Left kidney (tissue), 1 donor: ENCODE measurements at regions not wholly inside any gene's neighbourhood (a gene's known extent, or its start where the extent isn't known, plus 50 kb on each side); places are given as distances from the start of the nearest gene placed in this dataset.
"Not testable (repeated sequence)": the region's sequence is repeated elsewhere in the genome, so short reads cannot be mapped to it uniquely, and the experiment has no call there.

Experiments
- DNase-seq: peaks from one replicate; pipeline ENCODE4 v3.0.0-alpha.2; 2013

DNA sequence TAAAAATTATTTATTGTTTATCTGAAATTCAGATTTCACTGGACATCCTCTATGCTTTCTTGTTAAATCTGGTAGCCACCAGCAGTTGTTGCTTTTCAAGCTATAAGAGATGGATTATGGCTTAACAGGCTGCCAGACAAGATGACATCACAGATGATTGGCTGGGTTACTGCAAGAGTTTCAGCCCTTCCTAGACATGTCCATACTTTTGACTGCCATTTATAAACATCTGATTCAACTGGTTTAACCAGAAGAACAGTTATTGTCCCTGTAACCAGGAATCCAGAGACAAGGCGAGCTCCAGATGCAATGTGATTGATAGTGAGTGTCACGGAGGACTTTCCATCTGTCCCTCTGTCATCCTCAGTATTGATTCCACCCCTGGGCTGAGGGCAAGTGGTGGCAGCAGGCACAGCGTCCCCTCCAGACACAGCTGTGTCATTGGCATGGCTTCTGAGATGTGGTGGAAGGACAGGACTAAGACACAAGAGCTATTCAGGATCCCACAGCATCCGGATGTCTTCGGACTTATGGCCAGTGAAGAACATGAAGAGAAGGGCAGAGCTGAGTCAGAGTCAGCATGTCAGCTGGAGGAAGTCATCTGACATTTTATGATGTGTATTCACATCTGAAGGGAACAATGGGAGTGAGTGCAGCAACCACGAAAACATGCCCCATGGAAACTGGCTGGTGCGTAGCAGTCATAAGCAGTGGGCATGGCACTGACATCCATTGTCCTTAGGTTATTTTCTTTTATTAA lies 284.5 kb upstream of the CDYL start:
- DNase-seq: no peak

DNA sequence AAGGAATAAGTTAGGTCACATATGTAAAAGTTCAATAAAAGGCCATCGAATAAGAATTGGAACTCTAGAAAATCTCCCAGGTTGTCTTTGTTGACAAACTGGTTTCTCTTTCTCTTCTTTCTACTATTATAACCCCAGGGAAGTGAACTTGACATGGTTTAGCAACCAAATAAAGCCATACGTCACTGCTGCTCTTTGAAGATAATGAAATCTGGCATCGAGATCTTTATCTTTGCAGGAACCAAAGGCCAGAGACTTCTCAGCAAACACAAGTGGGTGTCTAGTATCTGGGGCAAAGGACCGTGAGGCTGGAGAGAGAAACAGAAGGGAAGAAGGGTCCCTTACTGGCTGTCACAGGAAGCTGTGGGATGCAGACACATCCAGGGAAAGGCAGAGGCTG lies 286.7 kb upstream of the CDYL start:
- DNase-seq: no peak

- no peak for DNase-seq
These were observed 287.8 kb upstream of the CDYL start for GRCh38 chr6:4488389-4488788.

GRCh38 chr6:4487538-4487937 lies 288.7 kb upstream of the CDYL start:
- DNase-seq: no peak

DNA sequence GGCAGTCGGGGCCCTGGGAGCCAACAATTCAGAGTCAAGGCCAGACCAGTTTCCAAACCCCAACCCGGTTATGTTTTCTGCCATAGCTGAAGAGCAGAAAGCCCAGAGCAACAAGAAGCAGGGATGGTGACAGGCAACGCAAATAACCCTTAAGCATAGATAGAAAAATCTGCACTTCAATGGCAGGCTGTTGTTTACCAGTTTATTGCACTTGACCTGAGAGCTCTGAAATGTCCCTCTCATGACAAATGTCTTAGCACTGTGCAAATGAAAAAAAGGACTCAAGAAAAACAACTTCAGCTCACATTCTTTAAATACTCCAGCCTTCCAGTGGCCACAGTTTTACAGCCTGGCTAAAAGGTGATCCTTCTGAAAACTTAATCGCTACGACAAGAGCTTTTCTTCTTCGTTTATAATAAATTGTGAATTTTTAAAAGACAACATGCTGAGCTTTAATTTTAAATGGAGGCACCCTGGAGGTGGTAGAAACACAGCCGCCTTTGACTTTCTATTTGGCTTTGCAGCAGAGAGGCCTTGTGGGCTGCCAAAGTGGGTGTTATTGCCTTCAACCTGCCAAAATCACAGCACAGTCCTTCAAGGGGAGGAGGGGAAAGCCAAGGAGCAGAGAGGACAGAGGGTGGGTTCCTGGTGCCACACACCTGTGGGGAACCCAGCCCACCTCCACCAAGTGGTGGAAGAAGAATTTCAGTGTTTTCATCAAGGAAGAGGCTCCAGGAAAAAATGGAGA lies 289.5 kb upstream of the CDYL start:
- DNase-seq: peak; percentile 19

GRCh38 chr6:4485735-4486134 lies 290.5 kb upstream of the CDYL start:
- DNase-seq: no peak

GRCh38 chr6:4482461-4482860 lies 293.7 kb upstream of the CDYL start:
- no peak for DNase-seq

GRCh38 chr6:4480788-4481735 lies 295.1 kb upstream of the CDYL start:
- DNase-seq: no peak

- DNase-seq: no peak
These were observed 298.1 kb upstream of the CDYL start for GRCh38 chr6:4478098-4478497.

DNA sequence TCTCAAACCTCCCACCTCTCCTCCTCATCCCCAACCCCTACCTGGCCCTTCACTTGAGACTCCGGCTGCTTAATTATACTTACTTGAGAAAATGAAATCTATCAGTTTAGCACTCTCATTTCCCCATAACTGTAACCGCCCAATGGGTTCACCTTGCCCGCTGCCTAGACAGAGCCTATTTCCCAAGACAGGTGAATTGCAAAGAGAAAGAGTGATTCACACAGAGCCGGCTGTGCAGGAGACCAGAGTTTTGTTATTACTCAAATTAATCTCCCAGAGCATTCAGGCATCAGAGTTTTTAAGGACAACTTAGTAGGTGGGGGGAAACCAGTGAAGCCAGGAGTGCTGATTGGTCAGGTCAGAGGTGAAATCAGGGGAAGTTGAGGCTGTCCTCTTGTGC lies 301.4 kb upstream of the CDYL start:
- DNase-seq: no peak

DNA sequence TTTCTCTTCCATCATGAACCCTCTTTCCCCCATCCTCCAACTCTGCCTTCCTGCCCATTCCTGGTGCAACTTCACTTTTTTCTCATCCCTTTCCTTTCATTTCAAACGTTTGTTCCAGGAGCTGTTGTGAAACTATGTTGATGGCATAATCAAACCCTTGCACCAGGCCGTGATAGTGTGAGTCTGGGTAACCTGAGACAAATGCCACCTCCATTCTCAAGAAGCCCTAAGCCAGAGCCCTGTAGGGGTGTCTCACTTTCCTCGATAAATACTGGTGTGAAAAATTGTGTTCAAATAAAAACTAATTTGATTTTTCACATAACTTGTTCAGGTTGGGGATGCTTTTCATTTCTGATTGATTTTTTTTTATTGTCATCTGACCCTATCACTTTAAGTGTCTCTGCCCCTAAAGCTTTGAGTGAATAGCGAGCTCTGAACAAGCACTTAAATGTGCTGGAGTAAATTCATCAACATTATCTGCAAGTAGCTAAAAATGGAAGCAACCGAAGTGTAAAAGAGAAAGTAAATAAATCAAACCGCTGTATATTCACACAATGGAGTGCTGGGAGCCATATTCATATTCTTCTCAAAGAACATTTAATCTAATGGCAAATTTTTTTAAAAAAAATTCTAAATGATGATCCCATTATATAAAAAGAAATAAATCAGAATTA lies 303.1 kb upstream of the CDYL start:
- no peak for DNase-seq

GRCh38 chr6:4472222-4472621 lies 304.0 kb upstream of the CDYL start:
- no peak for DNase-seq

DNA sequence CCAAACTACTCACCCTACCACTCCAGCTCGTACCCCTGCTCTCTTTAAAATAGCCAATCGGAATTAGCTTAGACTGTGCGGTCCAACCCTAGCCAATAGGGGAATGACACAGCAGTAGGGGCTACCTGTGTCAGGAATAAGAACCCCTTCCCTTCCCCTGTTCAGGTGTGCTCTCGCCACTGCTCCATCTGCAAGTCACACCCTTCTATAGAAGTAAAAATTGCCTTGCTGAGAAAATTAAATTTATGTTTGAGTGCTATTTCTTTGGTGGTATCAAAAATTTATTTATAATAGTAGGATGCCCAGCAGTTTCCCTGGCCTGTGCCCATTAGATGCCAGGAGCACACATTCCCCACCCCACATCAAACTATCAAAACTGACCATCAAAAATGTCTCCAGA lies 304.7 kb upstream of the CDYL start:
- not testable (repeated sequence) for DNase-seq

DNA sequence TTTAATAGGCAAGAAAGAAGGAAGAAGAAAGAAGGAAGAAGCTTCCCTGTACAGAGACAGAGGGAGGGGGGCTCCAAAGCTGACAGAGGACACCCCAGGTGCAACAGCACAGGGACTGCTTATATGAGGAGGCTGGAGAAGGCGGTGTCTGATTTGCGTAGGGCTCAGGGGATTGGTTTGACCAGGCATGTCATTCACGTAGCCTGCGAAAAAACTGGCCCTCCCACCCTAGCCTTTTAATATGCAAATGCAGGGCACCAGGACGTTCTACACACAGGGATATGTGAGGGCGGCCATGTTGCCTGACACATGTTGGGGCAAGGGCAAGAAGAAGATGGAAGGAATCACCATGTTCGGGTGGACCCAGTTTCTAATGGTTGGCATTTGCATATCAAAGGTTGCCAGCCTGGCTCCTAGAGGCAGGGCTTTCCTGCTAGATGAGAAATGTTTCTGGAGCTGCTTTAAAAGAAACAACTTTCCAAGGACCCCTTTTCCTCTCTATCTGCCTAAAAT lies 305.4 kb upstream of the CDYL start:
- no peak for DNase-seq

DNA sequence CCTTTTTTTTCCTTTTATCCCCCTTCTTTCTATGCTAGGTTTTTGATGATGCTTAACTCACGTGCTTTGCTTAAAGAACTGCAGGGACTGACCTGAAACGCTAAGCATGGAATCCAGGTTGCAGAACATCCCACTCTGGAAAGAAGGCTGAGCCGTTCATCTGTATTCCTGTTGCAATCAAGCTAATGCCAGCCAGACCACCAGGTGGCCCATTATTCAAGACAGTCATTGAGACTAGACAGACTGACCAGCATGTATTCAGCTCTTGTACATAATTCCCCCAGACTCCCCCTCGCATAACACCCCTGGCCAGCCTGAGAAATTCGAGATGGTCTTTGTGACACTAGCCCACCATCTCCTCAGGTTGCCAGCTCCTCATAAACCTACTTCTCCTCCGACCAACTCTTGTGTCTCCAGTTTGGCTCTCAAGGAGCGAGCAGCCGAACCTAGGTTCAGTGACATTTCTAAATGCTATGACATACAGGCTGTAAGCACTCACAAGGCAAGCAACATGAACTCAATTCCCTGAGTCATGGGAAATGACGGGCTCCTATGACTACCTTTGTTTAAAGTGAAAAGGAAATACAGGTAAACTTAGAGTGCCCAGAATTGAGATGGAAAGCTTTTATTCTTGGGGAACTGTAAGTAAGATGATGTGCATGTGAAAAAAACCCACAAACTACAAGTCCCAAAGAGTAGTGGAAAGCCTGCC lies 309.3 kb upstream of the CDYL start:
- no peak for DNase-seq

- DNase-seq: no peak
These were observed 309.9 kb upstream of the CDYL start for GRCh38 chr6:4466261-4466660.

DNA sequence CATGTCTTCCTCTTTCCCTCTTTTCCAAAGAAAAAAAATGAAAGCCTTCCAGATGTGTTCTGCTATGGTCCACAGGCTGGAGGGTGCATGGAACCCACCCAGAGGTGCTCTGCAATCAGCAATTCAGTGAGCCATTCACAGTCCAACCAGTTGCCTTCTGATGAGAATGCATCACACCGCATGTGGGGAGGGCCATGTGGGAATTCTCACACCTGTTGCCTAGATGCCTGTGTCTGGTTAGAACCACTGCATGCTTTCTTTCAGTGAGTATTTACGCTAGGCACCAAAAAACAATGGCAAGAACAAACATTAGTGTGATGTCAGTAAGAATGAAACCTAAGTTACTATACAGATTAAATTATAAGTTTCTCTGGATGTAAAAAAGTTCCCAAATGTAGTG lies 311.6 kb upstream of the CDYL start:
- no peak for DNase-seq

GRCh38 chr6:4463236-4463635 lies 313.0 kb upstream of the CDYL start:
- DNase-seq: no peak

DNA sequence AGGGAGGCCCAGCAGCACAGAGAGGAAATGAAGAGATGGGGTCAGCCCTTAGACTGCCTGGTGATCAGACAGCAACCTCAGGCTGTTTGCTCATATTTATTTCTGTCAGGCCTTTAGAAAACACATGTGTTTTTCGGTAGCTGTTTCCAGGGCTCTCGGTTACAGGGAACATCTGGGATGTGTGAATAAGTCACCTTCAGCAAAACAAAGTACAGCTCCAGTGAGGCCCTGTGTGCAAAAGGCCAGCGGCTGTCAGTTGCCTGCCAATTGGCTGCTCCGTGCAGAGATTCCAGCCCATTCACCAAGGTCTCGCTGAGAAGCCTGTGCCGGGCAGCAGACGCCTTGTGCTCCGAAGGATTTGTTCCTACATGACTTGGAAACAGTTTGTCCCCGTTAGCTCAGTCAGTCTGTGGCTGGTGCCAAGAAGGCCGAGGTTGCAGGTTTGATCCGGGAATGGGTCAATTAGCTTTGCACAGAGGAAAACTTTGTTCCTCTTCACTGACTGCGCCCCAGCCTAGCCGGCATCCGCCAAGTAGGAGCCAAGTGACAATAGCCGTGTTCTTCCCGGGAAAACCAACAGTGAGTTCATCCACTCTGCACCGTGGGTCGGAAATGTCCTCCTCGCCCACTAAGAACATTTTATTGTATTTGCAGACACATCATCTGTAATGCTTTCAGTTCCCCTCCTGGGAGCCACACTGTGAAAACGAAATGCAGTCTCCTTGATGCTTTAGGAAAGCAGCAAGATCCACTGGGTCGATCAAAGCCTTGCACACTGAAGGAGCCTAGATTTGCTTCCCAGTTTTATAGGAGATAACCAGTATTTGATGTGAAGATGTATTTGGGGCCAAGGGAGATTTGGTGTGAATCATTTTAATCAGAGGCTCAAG lies 315.4 kb upstream of the CDYL start:
- DNase-seq: no peak

DNA sequence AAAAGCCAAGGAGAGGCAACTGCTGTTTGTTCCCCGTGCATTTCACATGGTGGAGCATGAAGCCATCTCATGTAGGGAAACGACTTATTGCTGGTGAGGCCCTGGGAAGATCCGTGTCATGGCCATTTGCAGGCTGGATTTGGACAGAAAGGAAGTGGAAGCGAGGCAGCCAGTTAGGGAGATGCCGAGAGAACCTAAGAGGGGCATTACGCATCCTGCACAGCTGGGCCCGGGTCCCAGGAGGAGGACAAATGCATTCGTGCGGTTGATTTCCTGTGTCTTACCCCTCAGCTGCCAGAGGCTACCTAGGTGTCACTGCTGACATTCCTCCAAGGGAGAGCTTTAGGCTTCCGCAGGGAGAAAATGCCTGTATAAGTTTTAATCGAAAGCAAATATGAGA lies 316.2 kb upstream of the CDYL start:
- DNase-seq: no peak
